COLO829 (cell line): ENCODE measurements at regions not wholly inside any gene's neighbourhood (a gene's known extent, or its start where the extent isn't known, plus 50 kb on each side); places are given as distances from the start of the nearest gene placed in this dataset.

Experiments
- DNase-seq: peaks from one replicate; pipeline ENCODE4 v3.0.0; 2012; ENCODE audit warnings: low spot score

- no peak for DNase-seq
These were observed 205.4 kb upstream of the FMN2 start for GRCh38 chr1:239886266-239886665.

GRCh38 chr1:239888639-239889038 is 203.0 kb upstream of the FMN2 start:
- no peak for DNase-seq

GRCh38 chr1:239891621-239892358 is 199.9 kb upstream of the FMN2 start:
- DNase-seq, result no peak

GRCh38 chr1:239892602-239893001 is 199.1 kb upstream of the FMN2 start:
- no peak for DNase-seq

DNA sequence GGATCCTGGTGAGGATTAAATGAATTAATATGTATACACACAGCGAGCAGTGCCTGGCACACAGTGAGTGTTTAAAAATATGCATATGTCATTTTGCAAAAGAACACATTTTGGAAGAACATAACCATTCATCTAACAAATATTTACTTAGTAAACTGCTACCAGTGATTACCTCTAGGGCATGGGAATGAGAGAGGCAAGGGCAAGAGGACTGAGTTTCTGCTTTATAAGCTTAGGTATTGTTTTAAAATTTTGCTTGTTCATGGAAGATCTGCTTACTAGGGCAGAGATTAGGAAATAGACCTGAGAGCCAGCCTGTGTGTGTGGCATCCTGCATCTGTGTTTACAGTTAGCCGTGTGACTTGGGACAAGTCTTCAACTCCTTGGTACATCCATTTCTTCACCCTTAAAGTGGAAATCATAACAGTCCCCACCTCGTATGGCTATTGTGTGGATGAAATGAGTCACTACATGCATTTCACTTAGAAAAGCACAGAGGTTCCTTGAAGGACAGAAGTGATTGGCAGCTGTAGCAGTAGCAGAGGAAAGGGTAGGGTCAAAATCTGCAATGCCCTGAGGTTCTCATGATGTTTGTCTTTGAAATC is 198.5 kb upstream of the FMN2 start:
- peak; percentile 61 for DNase-seq

DNA sequence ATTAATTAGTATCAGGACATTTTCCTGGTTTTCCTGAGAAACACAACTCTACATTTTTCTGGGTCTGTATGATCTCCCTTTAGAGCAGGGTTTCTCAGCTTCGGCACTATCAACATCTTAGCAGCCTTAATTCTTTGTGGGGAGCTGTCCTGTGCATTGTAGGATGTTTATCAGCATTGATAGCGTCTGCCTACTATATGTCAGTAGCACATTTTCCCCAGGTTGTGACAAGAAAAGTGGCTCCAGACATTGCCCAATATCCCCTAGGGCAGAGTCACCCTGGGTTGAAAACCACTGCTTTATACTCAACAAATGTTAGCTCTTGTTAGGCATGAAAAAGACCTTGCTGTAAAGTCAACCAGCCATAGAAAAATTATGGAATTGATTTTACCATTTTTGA is 195.1 kb upstream of the FMN2 start:
- no peak for DNase-seq

- no peak for DNase-seq
These were observed 194.7 kb upstream of the FMN2 start for GRCh38 chr1:239896980-239897379.

DNA sequence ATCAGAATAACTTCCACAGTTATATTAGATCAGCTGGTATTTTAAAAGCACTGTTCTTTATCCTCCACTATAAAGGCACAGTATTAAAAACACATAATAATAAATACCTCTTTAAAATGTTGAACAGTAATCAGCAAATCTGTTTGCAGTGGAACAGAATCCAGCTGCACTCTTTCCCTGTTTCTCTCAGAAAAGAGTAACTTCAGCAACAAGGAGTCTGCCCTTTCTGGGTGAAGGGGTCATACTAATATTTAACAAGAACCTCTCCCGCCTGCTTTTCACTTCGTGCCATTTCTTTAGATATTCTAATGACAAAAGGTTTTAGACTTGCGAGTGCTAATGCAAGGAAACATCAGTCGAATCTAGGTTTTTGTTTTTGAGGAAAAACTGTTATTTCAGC is 194.2 kb upstream of the FMN2 start:
- DNase-seq, result no peak

DNA sequence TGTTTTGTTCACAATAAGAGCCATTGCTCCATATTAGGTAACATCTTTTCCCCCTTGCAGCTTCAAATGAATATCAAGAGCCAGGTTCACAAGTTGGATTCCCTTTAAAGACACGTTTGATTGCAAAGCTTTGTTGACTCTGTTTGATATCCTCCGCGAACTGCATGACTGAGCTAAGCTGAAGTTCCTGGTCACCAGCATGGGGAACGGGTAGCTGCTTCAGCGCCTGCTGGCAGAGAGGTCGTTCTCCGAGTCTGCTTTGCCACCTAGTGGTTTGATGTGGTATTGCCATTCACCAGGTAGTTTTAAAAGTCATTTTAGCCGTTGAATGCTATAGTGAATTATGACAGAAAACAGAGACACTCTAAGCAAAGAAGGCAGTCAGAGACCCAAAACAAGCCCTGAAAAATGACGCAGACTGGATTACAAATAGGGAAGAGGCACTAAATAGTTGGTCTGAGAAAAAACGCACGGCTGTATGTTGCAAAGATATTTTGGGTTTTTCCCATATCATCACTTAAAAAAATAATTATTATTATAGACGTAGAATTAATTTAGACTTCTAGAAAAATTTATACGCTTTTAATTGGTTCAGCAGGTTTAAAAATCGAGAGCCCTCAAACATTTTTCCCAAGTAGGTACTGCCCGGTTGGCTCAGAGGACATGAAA is 193.5 kb upstream of the FMN2 start:
- peak; percentile 78 for DNase-seq

GRCh38 chr1:239899747-239900146 is 191.9 kb upstream of the FMN2 start:
- no peak for DNase-seq

GRCh38 chr1:239906394-239906793 is 185.3 kb upstream of the FMN2 start:
- DNase-seq, result no peak

- no peak for DNase-seq
These were observed 181.8 kb upstream of the FMN2 start for GRCh38 chr1:239909898-239910297.

DNA sequence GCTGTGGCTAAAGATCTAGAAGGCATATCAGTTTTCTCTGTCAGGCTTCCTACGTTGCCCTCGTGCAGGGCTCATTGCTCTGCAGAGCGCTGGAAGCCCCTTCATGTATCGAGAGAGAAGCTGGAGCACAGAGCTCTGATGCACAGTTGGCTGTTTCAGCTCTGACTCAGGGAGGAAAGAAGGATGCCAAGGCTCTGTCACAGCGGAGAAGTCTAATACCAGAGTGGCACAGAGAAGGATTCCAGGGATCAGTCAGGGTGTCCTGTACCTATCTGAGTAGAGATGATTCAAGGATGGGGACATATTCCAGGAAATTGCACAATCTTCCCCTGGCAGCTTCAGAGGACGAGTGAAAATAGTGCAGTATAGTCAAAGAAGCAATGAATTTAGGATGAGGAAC is 179.2 kb upstream of the FMN2 start:
- DNase-seq, result no peak

GRCh38 chr1:239913141-239913585 is 178.5 kb upstream of the FMN2 start:
- no peak for DNase-seq

- peak; percentile 40 for DNase-seq
These were observed 176.9 kb upstream of the FMN2 start for GRCh38 chr1:239914751-239915231.

GRCh38 chr1:239918634-239919033 is 173.0 kb upstream of the FMN2 start:
- DNase-seq, result no peak

DNA sequence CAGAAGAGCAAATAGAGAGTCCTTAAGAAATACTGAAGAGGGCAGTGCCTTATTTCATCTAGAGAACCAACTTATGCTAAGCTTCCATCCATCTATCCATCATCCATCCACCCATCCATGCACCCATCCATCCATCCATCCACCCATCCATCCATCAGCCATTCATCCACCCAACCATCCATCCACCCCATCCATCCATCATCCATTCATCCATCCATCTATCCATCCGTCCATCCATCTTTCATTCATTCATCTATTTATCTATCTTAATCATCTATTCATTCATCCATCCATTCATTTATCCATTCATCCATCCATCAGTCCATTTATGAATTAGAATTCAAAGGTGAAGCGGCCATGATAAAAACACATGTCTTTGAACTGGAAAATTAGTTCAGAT is 171.5 kb upstream of the FMN2 start:
- no peak for DNase-seq

DNA sequence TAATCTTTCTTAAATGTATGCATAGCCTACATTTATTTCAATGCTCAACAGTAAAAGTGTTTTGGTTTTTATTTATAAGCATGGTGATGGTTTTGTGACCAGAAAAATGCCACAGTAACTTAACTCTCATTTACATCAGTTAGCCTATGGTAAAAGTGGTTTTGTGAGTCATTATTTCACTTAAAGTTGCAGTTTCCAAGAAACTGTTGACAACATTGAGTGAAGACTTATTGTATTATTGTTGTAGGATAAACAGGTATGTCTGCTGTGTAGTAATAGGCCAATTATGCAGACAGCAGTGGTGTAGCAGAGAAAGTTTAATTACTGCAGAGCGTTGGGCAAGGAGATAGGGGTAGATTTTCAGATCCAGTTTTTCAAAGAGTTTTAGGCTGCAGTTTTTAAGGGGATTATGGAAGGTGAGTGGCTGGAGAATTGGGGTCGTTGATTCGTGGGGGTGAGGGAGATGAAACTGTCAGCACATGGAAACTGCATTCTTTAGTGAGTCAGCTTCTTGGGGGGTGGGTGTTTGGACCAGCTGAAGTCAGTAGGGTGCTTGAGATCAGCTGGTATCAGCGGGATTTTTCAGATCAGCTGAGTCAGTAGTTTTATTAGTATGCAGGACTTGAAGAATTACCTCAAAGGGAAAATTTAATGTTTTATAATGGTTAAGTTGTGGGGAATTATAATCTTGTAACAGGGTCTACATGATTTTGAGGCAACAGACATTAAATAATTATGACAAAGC is 168.7 kb upstream of the FMN2 start:
- no peak for DNase-seq

GRCh38 chr1:239924741-239925350 is 166.8 kb upstream of the FMN2 start:
- no peak for DNase-seq

- no peak for DNase-seq
These were observed 165.5 kb upstream of the FMN2 start for GRCh38 chr1:239926184-239926583.

DNA sequence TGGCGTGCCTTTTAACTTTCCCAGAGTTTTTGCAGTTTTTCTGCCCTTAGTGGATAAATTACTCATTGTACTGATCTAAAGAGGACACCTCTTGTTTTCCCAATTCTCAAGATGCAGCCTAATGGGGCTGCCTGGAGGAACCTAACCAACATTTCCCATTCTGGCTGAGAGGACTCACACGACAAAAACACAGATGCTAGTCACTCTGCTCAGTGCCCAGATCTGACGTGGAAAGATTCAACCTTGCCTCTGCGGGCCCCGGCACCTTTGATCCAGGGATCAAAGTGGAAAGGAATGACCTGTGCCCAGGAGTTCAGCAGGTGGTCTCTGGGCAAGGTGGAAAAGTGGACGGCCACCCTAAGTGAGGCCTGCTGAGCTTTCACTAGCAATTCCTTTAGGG is 162.4 kb upstream of the FMN2 start:
- no peak for DNase-seq

DNA sequence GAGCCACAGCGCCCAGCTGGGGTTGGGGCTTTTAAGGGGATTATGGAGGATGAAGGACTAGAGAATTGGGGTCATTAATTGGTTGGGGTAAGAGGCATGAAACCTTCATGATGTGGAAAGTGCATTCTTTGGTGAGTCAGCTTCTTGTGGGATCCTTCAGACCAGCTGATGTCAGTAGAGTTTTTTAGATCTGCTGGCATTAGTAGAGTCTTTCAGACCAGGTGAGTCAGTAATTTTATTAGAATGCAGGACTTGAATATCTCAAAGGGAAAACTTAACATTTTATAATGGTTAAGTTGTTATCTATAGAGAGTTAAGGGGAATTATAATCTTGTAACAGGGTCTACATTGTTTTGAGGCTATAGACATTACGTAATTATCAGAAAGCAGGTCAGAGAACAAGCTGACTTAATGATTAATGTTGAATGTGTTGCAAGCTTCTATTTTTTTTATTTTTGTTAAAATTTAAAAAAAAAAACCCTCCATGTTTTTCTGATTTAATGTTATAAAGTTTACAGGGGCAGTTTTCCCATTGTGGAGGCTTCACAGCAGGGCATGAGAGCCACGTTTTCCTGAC is 160.9 kb upstream of the FMN2 start:
- DNase-seq, result no peak
